ENCODE measurements at regions not wholly inside any gene's neighbourhood (a gene's known extent, or its start where the extent isn't known, plus 50 kb on each side); places are given as distances from the start of the nearest gene placed in this dataset.

GRCh38 chr6:168130697-168131371 is 51.8 kb upstream of the FRMD1 start:
- DNase-seq, result no peak

- DNase-seq, result no peak
Observed at GRCh38 chr6:168130168-168130696, 51.2 kb upstream of the FRMD1 start.

- no peak for DNase-seq
Observed at GRCh38 chr6:168129292-168130167, 50.5 kb upstream of the FRMD1 start.

- DNase-seq, result no peak
Observed at GRCh38 chr6:168128631-168129291, 49.7 kb upstream of the FRMD1 start.

Data from NCI-H1930 (cell line).